ENCODE measurements at regions not wholly inside any gene's neighbourhood (a gene's known extent, or its start where the extent isn't known, plus 50 kb on each side); places are given as distances from the start of the nearest gene placed in this dataset.

GRCh38 chr5:71859515-71859914 lies 140.4 kb downstream of the CARTPT start:
- DNase-seq (ENCODE audit: low spot score) = no peak
- Histone ChIP-seq H3K27ac (no peak overlapping the region), H3K27me3 (replicated peaks; ENCODE audit: insufficient read depth) (no peaks in the 10 kb centered on the region), H3K4me1 (replicated peaks) (no peaks in the 10 kb centered on the region), H3K9me3 (no peaks in the 10 kb centered on the region), H3K36me3 (no peaks in the 10 kb centered on the region), H3K4me3 (no peak overlapping the region)
- WGBS = 76% methylated on average over 4 of the region's 4 CpGs
- TF ChIP-seq, protein P1, sequence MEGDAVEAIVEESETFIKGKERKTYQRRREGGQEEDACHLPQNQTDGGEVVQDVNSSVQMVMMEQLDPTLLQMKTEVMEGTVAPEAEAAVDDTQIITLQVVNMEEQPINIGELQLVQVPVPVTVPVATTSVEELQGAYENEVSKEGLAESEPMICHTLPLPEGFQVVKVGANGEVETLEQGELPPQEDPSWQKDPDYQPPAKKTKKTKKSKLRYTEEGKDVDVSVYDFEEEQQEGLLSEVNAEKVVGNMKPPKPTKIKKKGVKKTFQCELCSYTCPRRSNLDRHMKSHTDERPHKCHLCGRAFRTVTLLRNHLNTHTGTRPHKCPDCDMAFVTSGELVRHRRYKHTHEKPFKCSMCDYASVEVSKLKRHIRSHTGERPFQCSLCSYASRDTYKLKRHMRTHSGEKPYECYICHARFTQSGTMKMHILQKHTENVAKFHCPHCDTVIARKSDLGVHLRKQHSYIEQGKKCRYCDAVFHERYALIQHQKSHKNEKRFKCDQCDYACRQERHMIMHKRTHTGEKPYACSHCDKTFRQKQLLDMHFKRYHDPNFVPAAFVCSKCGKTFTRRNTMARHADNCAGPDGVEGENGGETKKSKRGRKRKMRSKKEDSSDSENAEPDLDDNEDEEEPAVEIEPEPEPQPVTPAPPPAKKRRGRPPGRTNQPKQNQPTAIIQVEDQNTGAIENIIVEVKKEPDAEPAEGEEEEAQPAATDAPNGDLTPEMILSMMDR (IDR thresholded peaks at IDR 0.05) = no peak
- TF ChIP-seq POLR2A (IDR thresholded peaks at IDR 0.05) (no peak), POLR2AphosphoS5 (IDR thresholded peaks at IDR 0.05) (no peak)
- intact Hi-C loops (cut with DNase I) = no loop called here

GRCh38 chr5:71860048-71860447 lies 141.0 kb downstream of the CARTPT start:
- DNase-seq (ENCODE audit: low spot score) = no peak
- Histone ChIP-seq H3K4me1 (replicated peaks) (no peaks in the 10 kb centered on the region), H3K36me3 (no peaks in the 10 kb centered on the region), H3K27me3 (replicated peaks; ENCODE audit: insufficient read depth) (no peaks in the 10 kb centered on the region), H3K4me3 (no peak overlapping the region), H3K9me3 (no peaks in the 10 kb centered on the region), H3K27ac (no peak overlapping the region)
- 93% methylated on average over 3 of the region's 3 CpGs for WGBS
- TF ChIP-seq, protein P1 (IDR thresholded peaks at IDR 0.05) = no peak
- TF ChIP-seq POLR2AphosphoS5 (IDR thresholded peaks at IDR 0.05) = no peak
- TF ChIP-seq POLR2A (IDR thresholded peaks at IDR 0.05) = no peak
- intact Hi-C loops (cut with DNase I) = no loop called here

- intact Hi-C loops (cut with DNase I) = no loop called here
- no peaks in the 10 kb centered on the region for H3K4me1 ChIP-seq (replicated peaks)
- H3K27ac ChIP-seq = no peak overlapping the region
- WGBS = 92% methylated on average over 1 of the region's 1 CpG
- no peak overlapping the region for H3K4me3 ChIP-seq
- DNase-seq (ENCODE audit: low spot score) = no peak
- H3K9me3 ChIP-seq = no peaks in the 10 kb centered on the region
- TF ChIP-seq POLR2AphosphoS5 (IDR thresholded peaks at IDR 0.05) (no peak), POLR2A (IDR thresholded peaks at IDR 0.05) (no peak)
- TF ChIP-seq, protein P1 (IDR thresholded peaks at IDR 0.05) = no peak
- H3K27me3 ChIP-seq (replicated peaks; ENCODE audit: insufficient read depth) = no peaks in the 10 kb centered on the region
- no peaks in the 10 kb centered on the region for H3K36me3 ChIP-seq
Measured at GRCh38 chr5:71861682-71862081, 142.6 kb downstream of the CARTPT start.

DNA sequence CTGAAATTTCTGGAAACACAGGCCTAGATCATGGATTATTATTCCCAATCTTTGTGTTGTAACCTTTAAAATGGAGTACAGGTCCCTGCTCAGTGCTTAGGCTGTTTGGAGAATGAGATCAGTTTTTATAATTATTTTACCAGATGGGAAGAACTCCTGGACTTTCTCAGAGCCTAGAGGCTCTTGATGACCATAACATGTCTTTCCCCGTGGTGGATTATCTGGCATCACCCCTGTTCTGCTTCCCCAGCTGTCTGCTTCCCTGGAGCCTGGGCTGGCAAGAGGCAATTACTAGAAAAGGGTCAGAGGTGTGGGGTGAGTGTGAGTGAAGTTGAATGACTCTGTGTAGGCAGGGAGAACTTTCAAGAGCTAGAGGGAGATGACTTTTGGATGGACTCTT lies 143.0 kb downstream of the CARTPT start:
- no peaks in the 10 kb centered on the region for H3K4me1 ChIP-seq (replicated peaks)
- WGBS = 71% methylated on average over 1 of the region's 1 CpG

GRCh38 chr5:71862507-71863060 lies 143.5 kb downstream of the CARTPT start:
- TF ChIP-seq, protein P1 (IDR thresholded peaks at IDR 0.05) = no peak
- no peak for TF ChIP-seq POLR2A (IDR thresholded peaks at IDR 0.05)
- no peak for TF ChIP-seq POLR2AphosphoS5 (IDR thresholded peaks at IDR 0.05)
- Histone ChIP-seq H3K4me1 (replicated peaks) (no peaks in the 10 kb centered on the region), H3K36me3 (no peaks in the 10 kb centered on the region), H3K4me3 (no peak overlapping the region), H3K27ac (no peak overlapping the region), H3K9me3 (no peaks in the 10 kb centered on the region), H3K27me3 (replicated peaks; ENCODE audit: insufficient read depth) (no peaks in the 10 kb centered on the region)
- no peak for DNase-seq (ENCODE audit: low spot score)
- intact Hi-C loops (cut with DNase I) = no loop called here
- 29% methylated on average over 1 of the region's 1 CpG for WGBS

More for the DNA sequence above, 143.0 kb downstream of the CARTPT start:
- TF ChIP-seq POLR2AphosphoS5 (IDR thresholded peaks at IDR 0.05) = no peak
- no peak for TF ChIP-seq POLR2A (IDR thresholded peaks at IDR 0.05)
- TF ChIP-seq, protein P1 (IDR thresholded peaks at IDR 0.05) = no peak
- no peak overlapping the region for H3K4me3 ChIP-seq
- H3K27ac ChIP-seq = no peak overlapping the region
- no peaks in the 10 kb centered on the region for H3K9me3 ChIP-seq
- H3K27me3 ChIP-seq (replicated peaks; ENCODE audit: insufficient read depth) = no peaks in the 10 kb centered on the region
- intact Hi-C loops (cut with DNase I) = no loop called here
- DNase-seq (ENCODE audit: low spot score) = no peak
- H3K36me3 ChIP-seq = no peaks in the 10 kb centered on the region
